GM21619 (cell line): ENCODE measurements at regions not wholly inside any gene's neighbourhood (a gene's known extent, or its start where the extent isn't known, plus 50 kb on each side); places are given as distances from the start of the nearest gene placed in this dataset.
"Not testable (repeated sequence)": the region's sequence is repeated elsewhere in the genome, so short reads cannot be mapped to it uniquely, and the experiment has no call there.

Source experiments
- ATAC-seq: cut with Tn5 transposase; IDR thresholded peaks from one replicate; pipeline ENCODE4 v1.9.1; 2021; ENCODE audit not compliant: unreplicated experiment

GRCh38 chr10:131577178-131577555, 265.6 kb upstream of the TCERG1L start:
- no peak for ATAC-seq

GRCh38 chr10:131577786-131578471, 266.4 kb upstream of the TCERG1L start:
- ATAC-seq, result no peak

- no peak for ATAC-seq
Observed at GRCh38 chr10:131578472-131578970, 267.0 kb upstream of the TCERG1L start.

GRCh38 chr10:131579251-131580071, 267.9 kb upstream of the TCERG1L start:
- ATAC-seq, result no peak

- no peak for ATAC-seq
Observed at GRCh38 chr10:131580076-131580652, 268.6 kb upstream of the TCERG1L start.

GRCh38 chr10:131580674-131581073, 269.2 kb upstream of the TCERG1L start:
- ATAC-seq, result no peak

GRCh38 chr10:131581547-131581946, 270.0 kb upstream of the TCERG1L start:
- ATAC-seq, result not testable (repeated sequence)

GRCh38 chr10:131584287-131584686, 272.8 kb upstream of the TCERG1L start:
- no peak for ATAC-seq

- no peak for ATAC-seq
Observed at GRCh38 chr10:131585761-131586160, 274.2 kb upstream of the TCERG1L start.

GRCh38 chr10:131586958-131587357, 275.4 kb upstream of the TCERG1L start:
- no peak for ATAC-seq

GRCh38 chr10:131587976-131588680, 276.6 kb upstream of the TCERG1L start:
- ATAC-seq, result no peak

- no peak for ATAC-seq
Observed at GRCh38 chr10:131588704-131589220, 277.2 kb upstream of the TCERG1L start.

- ATAC-seq, result no peak
Observed at GRCh38 chr10:131590567-131590966, 279.0 kb upstream of the TCERG1L start.

GRCh38 chr10:131591936-131592335, 280.4 kb upstream of the TCERG1L start:
- no peak for ATAC-seq

GRCh38 chr10:131609176-131609575, 291.6 kb upstream of the PPP2R2D start:
- no peak for ATAC-seq

- no peak for ATAC-seq
Observed at GRCh38 chr10:131615150-131615549, 285.7 kb upstream of the PPP2R2D start.

- ATAC-seq, result no peak
Observed at GRCh38 chr10:131616040-131616439, 284.8 kb upstream of the PPP2R2D start.

GRCh38 chr10:131617113-131617858, 283.5 kb upstream of the PPP2R2D start:
- ATAC-seq, result no peak

- ATAC-seq, result no peak
Observed at GRCh38 chr10:131618587-131619267, 282.1 kb upstream of the PPP2R2D start.

- no peak for ATAC-seq
Observed at GRCh38 chr10:131620314-131620713, 280.5 kb upstream of the PPP2R2D start.
